ENCODE measurements at regions not wholly inside any gene's neighbourhood (a gene's known extent, or its start where the extent isn't known, plus 50 kb on each side); places are given as distances from the start of the nearest gene placed in this dataset.

DNA sequence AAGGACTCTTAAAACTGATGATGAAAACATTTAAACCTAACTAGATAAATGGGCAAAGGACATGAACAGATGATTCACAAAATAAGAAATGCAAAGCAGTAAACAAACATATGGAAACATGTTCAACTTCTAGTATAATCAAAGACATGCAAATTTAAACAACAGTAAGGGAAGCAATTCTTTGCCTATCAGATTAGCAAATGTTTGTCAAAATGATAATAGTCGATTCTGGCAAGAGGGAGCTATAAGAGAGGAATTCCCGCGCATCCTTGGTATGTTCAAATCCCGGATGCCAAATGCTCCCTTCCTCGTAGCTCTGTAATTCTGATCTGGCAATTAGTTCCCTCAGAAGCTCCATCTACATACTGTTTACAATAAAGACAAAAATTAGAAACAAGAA, 320.5 kb downstream of the PHKB start:
- Histone ChIP-seq H3K36me3 (ENCODE audit: control insufficient read depth, insufficient read depth, low read length) (no peaks in the 10 kb centered on the region), H3K27me3 (ENCODE audit: control insufficient read depth, insufficient read depth, low read length) (no peaks in the 10 kb centered on the region), H3K9ac (no peak overlapping the region), H3K4me2 (ENCODE audit: low read length) (no peak overlapping the region), H3K9me3 (ENCODE audit: control insufficient read depth, low read length) (no peaks in the 10 kb centered on the region), H2AFZ (no peak overlapping the region), H3K4me1 (no peaks in the 10 kb centered on the region), H3K4me3 (ENCODE audit: low read depth, low read length) (no peak overlapping the region), H3K79me2 (no peaks in the 10 kb centered on the region), H3K27ac (no peak overlapping the region)
- TF ChIP-seq CTCF (IDR thresholded peaks at IDR 0.05) = no peak

DNA sequence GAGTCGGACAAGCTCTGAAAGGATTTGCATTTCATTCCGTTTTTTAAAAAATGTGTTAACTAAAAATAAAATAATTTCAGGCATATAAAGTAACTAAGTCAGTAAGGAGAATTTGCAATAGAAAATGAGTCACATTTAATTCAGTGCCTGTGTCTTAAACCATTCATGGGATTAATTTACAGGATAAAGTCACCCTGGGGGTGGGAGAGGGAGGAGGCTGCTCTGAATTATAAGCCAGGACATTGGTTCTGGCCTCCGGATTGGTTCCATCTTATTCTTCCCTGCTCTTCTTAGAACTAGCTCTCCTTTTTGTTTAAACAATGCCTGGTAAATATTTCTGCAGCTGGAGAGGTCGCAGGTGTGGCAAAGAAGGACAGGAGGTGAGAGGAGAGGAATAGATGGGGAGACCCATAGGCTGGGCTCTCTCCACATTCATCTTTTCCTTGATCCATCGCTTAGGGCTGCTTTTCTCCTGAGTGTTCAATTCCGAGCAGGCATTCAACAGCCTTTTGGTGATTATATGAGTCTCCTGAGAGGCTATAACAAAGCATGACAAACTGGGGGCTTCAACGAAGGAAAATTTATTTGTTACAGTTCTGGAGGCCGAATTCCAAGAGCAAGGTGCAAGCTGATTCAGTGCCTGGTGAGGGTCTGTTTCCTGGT, 319.2 kb downstream of the PHKB start:
- Histone ChIP-seq H3K79me2 (no peaks in the 10 kb centered on the region), H3K27ac (no peak overlapping the region), H3K9ac (no peak overlapping the region), H3K36me3 (ENCODE audit: control insufficient read depth, insufficient read depth, low read length) (no peaks in the 10 kb centered on the region), H3K4me2 (ENCODE audit: low read length) (no peak overlapping the region), H3K27me3 (ENCODE audit: control insufficient read depth, insufficient read depth, low read length) (no peaks in the 10 kb centered on the region), H3K9me3 (ENCODE audit: control insufficient read depth, low read length) (no peaks in the 10 kb centered on the region), H2AFZ (no peak overlapping the region), H3K4me1 (no peaks in the 10 kb centered on the region), H3K4me3 (ENCODE audit: low read depth, low read length) (no peak overlapping the region)
- TF ChIP-seq CTCF (IDR thresholded peaks at IDR 0.05) = no peak

DNA sequence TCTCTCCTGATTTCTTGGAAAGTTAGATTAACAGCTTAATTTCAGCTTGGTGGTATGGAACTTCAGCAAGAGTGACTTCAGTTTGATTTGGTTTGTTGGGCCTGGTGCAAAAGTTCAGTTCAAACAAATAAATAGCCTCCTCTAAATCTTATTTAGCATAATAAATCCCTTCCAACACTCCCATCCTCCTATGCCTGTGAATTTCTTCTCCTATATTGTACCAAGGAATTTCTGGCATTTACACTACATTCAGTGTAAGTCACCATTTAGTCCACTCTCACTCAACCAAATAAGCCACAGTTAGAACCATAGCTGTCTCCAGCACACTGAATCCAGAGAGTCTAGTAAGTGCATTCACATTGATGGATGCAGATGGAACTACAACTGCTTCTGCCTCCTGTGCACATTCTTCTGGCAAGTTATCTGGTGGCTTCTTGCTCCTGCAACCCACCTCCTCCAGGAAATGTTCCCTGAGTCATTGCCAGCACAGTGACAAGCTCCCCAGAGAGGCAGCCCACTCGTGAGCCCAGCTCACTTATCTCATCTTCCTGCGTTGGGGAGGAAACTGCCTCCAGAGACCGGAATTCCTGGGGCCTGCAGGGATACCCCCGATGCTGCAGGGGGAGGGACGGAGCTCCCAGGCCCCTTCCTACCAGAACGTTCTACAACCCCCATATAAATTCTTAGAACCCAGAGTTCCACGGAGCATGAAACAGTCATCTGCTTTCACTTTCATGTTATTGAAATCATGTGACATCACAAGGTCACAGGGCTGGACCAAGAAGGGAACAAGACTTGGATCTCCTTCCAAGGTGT, 318.3 kb downstream of the PHKB start:
- no peak overlapping the region for H3K4me2 ChIP-seq (ENCODE audit: low read length)
- no peaks in the 10 kb centered on the region for H3K4me1 ChIP-seq

DNA sequence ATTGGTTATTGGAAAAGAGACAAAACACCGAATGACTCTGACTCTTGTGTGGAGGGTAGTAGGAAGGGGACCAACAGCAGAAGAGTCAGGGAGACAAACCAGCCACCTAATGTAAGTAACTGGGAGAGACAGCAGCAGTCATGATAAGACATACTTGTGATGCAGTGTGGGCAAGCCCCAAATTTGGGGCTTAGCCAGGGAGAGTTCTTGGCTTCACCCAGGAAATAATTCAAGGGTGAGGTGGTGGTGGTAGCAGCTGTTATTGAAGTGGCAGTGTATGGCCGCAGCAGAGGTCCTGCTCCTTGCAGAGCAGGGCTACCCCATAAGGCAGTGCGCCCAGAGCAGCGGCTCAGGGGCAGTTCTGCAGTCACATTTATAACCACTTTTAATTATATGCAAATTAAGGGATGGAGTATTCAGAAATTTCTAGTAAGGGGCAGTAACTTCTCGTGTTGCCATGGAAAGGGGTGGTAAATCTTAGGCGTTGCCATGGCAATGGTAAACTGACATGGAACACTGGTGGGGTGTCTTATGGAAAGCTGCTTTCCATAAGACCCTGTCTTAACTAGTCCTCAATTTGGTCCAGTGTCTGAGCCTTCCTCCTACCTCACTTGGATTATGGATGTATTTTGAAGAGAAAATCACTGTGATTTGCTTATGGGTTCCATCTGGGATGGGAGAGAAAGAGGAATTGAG, 317.1 kb downstream of the PHKB start:
- H3K27ac ChIP-seq = no peak overlapping the region
- no peaks in the 10 kb centered on the region for H3K4me1 ChIP-seq
- H3K27me3 ChIP-seq (ENCODE audit: control insufficient read depth, insufficient read depth, low read length) = no peaks in the 10 kb centered on the region
- no peaks in the 10 kb centered on the region for H3K36me3 ChIP-seq (ENCODE audit: control insufficient read depth, insufficient read depth, low read length)
- no peak overlapping the region for H3K4me2 ChIP-seq (ENCODE audit: low read length)
- no peak overlapping the region for H3K4me3 ChIP-seq (ENCODE audit: low read depth, low read length)
- no peaks in the 10 kb centered on the region for H3K9me3 ChIP-seq (ENCODE audit: control insufficient read depth, low read length)
- H3K9ac ChIP-seq = no peak overlapping the region
- no peak for TF ChIP-seq CTCF (IDR thresholded peaks at IDR 0.05)
- H3K79me2 ChIP-seq = no peaks in the 10 kb centered on the region
- H2AFZ ChIP-seq = no peak overlapping the region

More for the DNA sequence above, 318.3 kb downstream of the PHKB start:
- no peak overlapping the region for H3K9ac ChIP-seq
- no peak for TF ChIP-seq CTCF (IDR thresholded peaks at IDR 0.05)
- H3K79me2 ChIP-seq = no peaks in the 10 kb centered on the region
- no peaks in the 10 kb centered on the region for H3K9me3 ChIP-seq (ENCODE audit: control insufficient read depth, low read length)
- no peak overlapping the region for H3K4me3 ChIP-seq (ENCODE audit: low read depth, low read length)
- no peak overlapping the region for H3K27ac ChIP-seq
- peak overlapping the region; percentile 54 for H2AFZ ChIP-seq
- no peaks in the 10 kb centered on the region for H3K27me3 ChIP-seq (ENCODE audit: control insufficient read depth, insufficient read depth, low read length)
- H3K36me3 ChIP-seq (ENCODE audit: control insufficient read depth, insufficient read depth, low read length) = no peaks in the 10 kb centered on the region

All from parathyroid adenoma (tissue), 2 donors.